HEK293T (cell line): ENCODE measurements at regions not wholly inside any gene's neighbourhood (a gene's known extent, or its start where the extent isn't known, plus 50 kb on each side); places are given as distances from the start of the nearest gene placed in this dataset.
"Not testable (repeated sequence)": the region's sequence is repeated elsewhere in the genome, so short reads cannot be mapped to it uniquely, and the experiment has no call there.

Experiments
- CTCF ChIA-PET: fragments of 350-600 bp; formaldehyde crosslinking; extraction: SDS; loops from one replicate; lab custom pipeline; 2021; ENCODE audit warnings: antibody characterized with exemption, inconsistent platforms; lab: Yijun Ruan, JAX
- POLR2A ChIA-PET: fragments of 350-600 bp; formaldehyde crosslinking; extraction: SDS; loops from one replicate; lab custom pipeline; 2020; ENCODE audit warnings: antibody characterized with exemption, inconsistent platforms; lab: Yijun Ruan, JAX
- DNase-seq: peaks from one replicate; pipeline ENCODE4 v3.0.0; 2012; ENCODE audit warnings: mixed read lengths; ENCODE audit errors: extremely low spot score
- ARNT ChIP-seq: fragments of 450-650 bp; IDR thresholded peaks from 2 replicates; pipeline ENCODE4 v1.6.1; 2017; ENCODE audit warnings: mild to moderate bottlenecking
- BHLHE40 ChIP-seq: fragments of 450-650 bp; IDR thresholded peaks from 2 replicates; pipeline ENCODE4 v1.6.1; 2016; ENCODE audit warnings: mild to moderate bottlenecking, moderate library complexity, borderline replicate concordance
- CTBP1 ChIP-seq: fragments of 450-650 bp; IDR thresholded peaks from 2 replicates; pipeline ENCODE4 v1.6.1; 2016; ENCODE audit warnings: borderline replicate concordance
- ELF4 ChIP-seq: fragments of 450-650 bp; IDR thresholded peaks from 2 replicates; pipeline ENCODE4 v1.6.1; 2017; ENCODE audit warnings: antibody characterized with exemption
- FOXA1 ChIP-seq: fragments of 450-650 bp; IDR thresholded peaks from 2 replicates; pipeline ENCODE4 v1.6.1; 2016; ENCODE audit warnings: mild to moderate bottlenecking
- FOXK2 ChIP-seq: fragments of 450-650 bp; IDR thresholded peaks from 2 replicates; pipeline ENCODE4 v1.6.1; 2016; ENCODE audit warnings: mild to moderate bottlenecking
- FOXM1 ChIP-seq: fragments of 450-650 bp; IDR thresholded peaks from 2 replicates; pipeline ENCODE4 v1.6.1; 2017; ENCODE audit warnings: mild to moderate bottlenecking, borderline replicate concordance
- HDGF ChIP-seq: fragments of 450-650 bp; IDR thresholded peaks from 2 replicates; pipeline ENCODE4 v1.6.1; 2017; ENCODE audit warnings: antibody characterized with exemption, borderline replicate concordance
- L3MBTL2 ChIP-seq: fragments of 450-650 bp; conservative IDR thresholded peaks from 2 replicates; pipeline ENCODE4 v1.6.1; 2016; ENCODE audit warnings: mild to moderate bottlenecking
- LEF1 ChIP-seq: fragments of 450-650 bp; IDR thresholded peaks from 2 replicates; pipeline ENCODE4 v1.6.1; 2017; ENCODE audit warnings: mild to moderate bottlenecking, borderline replicate concordance
- NFRKB ChIP-seq: fragments of 450-650 bp; IDR thresholded peaks from 2 replicates; pipeline ENCODE4 v1.6.1; 2016; ENCODE audit warnings: mild to moderate bottlenecking, moderate library complexity
- SP1 ChIP-seq: fragments of 450-650 bp; IDR thresholded peaks from 2 replicates; pipeline ENCODE4 v1.6.1; 2017
- SUZ12 ChIP-seq: fragments of 450-650 bp; IDR thresholded peaks from 2 replicates; pipeline ENCODE4 v1.6.1; 2016; ENCODE audit warnings: mild to moderate bottlenecking
- TARDBP ChIP-seq: fragments of 450-650 bp; IDR thresholded peaks from 2 replicates; pipeline ENCODE4 v1.6.1; 2016
- ZNF384 ChIP-seq: fragments of 450-650 bp; IDR thresholded peaks from 2 replicates; pipeline ENCODE4 v1.6.1; 2016
- TF ChIP-seq, protein P1 (sequence below): fragments of 450-650 bp; IDR thresholded peaks from 2 replicates; pipeline ENCODE4 v1.6.1; 2016

DNA sequence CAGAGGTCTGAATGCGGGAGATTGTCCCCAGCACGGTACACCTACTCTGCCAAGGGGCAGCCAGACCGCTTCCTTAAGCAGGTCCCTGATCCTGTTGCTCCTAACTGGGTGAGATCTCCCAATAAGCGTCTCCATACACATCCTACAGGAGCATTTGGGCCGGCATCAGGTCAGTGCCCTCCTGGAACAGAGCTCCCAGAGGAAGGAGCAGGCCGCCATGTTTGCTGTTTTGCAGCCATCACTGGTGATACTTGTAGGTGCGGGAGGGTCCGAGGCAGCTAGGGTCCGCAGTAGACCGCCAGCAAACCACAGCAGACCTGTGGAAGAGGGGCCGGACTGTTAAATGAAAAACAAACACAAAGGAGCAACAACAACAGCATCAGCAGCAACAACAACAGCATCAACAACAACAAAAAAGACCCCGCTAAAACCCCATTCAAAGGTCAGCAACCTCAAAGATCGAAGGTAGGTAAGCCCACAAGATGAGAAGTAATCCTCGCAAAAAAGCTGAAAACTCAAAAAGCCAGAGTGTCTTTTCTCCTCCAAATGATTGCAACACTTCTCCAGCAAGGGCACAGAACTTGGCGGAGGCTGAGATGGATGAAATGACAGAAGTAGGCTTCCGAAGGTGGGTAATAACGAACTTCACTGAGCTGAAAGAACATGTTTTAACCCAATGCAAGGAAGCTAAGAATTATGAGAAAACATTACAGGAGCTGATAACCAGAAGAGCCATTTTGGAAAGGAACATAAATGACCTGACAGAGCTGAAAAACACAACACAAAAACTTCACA is 79.0 kb upstream of the CDH7 start:
- TF ChIP-seq, protein P1, sequence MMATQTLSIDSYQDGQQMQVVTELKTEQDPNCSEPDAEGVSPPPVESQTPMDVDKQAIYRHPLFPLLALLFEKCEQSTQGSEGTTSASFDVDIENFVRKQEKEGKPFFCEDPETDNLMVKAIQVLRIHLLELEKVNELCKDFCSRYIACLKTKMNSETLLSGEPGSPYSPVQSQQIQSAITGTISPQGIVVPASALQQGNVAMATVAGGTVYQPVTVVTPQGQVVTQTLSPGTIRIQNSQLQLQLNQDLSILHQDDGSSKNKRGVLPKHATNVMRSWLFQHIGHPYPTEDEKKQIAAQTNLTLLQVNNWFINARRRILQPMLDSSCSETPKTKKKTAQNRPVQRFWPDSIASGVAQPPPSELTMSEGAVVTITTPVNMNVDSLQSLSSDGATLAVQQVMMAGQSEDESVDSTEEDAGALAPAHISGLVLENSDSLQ = no peak
- TF ChIP-seq NFRKB (no peak), ELF4 (no peak), SUZ12 (no peak), HDGF (no peak), ZNF384 (no peak), CTBP1 (no peak), BHLHE40 (no peak)

DNA sequence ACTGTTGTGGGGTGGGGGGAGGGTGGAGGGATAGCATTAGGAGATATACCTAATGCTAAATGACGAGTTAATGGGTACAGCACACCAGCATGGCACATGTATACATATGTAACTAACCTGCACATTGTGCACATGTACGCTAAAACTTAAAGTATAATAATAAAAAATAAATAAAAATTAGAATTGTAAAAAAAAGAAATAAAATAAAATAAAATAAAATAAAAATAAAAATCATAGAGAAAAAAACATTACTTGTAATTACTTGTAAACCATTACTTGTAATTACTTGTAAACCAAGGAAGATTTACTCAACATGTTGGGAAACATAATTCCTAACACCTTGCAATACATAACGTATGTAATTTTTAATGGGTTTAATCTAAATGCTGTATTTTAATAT is 80.7 kb upstream of the CDH7 start:
- CTCF ChIA-PET, POLR2A ChIA-PET, DNase-seq: not testable (repeated sequence)

More for the DNA sequence above, 79.0 kb upstream of the CDH7 start:
- ChIA-PET CTCF (no interaction called here), POLR2A (no interaction called here)
- DNase-seq = no peak

DNA sequence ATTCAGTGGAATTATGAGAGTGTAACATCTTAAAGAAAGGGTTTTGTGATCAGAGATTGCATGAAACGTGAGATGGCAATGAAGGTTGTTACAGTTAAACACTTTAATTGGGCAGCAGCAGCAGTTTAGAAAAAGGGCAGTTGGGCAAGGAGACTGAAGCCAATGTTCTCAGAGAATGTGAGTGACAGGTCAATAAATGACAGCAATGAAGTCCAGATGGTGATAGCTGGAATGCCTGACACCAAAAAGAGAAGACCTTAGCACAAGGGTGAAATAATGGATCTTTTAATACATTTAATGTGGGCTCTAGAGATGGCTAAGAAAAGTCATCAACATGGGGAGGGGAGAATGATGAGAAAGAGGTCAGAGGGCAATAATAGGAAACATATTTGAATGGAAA is 89.4 kb upstream of the CDH7 start:
- CTCF ChIA-PET = no interaction called here
- POLR2A ChIA-PET = no interaction called here

DNA sequence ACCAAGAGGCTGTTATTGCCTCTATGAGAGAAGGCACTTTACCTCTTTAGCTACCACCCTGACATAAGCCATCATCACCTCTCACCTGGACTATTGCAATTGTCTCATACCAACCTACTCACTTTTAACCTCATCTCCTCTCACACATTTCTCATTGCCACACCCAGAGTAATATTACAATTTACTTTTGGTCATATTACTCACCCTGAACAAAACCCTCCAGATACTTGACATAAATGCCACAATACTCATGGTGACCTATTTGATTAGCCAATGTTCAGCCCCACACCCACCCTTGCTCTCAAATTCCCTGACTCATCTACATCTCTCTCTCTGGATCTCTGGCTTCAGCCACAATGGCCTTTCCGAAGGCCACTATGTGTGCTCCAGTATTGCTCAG is 90.9 kb upstream of the CDH7 start:
- TF ChIP-seq FOXA1 (no peak), HDGF (no peak), BHLHE40 (no peak), FOXM1 (no peak), SUZ12 (no peak), L3MBTL2 (no peak), SP1 (no peak), FOXK2 (no peak), ELF4 (no peak), ZNF384 (no peak), LEF1 (no peak)
- TF ChIP-seq, protein P1 = no peak
- no peak for DNase-seq
- POLR2A ChIA-PET = no interaction called here
- CTCF ChIA-PET = no interaction called here

More for the DNA sequence above, 89.4 kb upstream of the CDH7 start:
- no peak for DNase-seq
- TF ChIP-seq, protein P1 = no peak
- TF ChIP-seq HDGF = no peak
- no peak for TF ChIP-seq SUZ12
- TF ChIP-seq L3MBTL2 = no peak

DNA sequence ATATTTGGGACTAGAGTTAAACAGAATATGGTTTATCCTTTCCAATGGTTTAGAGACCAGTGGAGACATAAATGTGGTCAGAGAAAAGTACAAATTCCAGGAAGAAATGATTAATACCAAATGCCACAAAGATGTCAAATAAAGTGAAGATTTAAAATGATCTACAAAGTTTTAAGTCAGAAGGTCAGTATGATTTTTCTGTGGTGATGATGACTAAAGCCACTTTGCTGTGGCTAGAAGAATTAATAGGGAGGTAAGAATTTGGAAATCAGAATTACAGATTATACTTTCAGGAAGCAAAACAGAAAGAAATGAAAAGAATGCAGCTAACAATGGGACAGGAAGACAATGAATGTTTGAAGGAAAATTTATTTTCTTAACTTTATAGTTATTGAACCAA is 91.5 kb upstream of the CDH7 start:
- TF ChIP-seq LEF1 (no peak), SUZ12 (no peak), FOXM1 (no peak)
- POLR2A ChIA-PET = no interaction called here
- no peak for DNase-seq
- CTCF ChIA-PET = no interaction called here

DNA sequence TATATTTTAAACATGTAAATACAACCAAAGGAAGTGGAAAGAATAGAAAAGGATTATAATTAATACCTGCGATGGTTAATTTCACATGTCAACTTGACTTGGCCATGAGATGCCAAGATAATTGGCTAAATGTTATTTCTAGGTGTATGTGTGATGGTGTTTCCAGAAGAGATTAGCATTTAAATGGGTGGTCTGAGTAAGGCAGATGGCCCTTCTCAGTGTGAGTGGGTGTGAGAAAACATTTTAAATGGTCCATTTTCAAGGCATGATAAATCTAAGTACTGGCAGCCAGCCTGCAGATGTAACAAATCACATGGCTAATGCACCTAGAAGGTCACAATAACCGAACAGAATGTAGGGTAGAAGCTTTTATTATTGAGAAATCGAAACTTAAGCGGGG is 99.6 kb upstream of the CDH7 start:
- POLR2A ChIA-PET = no interaction called here
- DNase-seq = no peak
- CTCF ChIA-PET = no interaction called here
- TF ChIP-seq SP1 (no peak), FOXM1 (no peak), NFRKB (no peak), TARDBP (no peak), ZNF384 (no peak), CTBP1 (no peak), BHLHE40 (no peak), L3MBTL2 (no peak), FOXA1 (no peak)
- TF ChIP-seq, protein P1 = no peak

DNA sequence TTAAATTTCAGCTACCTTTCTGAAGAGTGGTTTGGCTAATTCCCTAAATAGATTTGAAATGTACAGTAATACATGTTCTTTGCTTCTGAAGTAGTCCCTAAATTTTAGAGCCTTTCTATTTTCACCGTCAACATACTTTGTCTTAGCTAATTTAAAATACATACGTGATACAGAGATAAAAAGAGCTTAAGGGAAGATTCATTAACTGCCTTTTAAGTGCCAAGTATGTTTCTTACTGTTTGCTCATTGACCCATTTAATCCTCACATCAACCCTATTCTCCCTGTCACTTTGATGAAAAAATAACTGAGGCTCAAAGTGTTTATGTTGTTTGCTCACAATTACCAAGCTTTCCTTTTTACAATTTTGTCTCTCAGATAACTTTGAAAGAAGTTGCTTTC is 118.6 kb upstream of the CDH7 start:
- TF ChIP-seq ZNF384 = no peak
- TF ChIP-seq FOXM1 = no peak
- TF ChIP-seq, protein P1 = no peak
- no peak for TF ChIP-seq SP1
- no peak for TF ChIP-seq NFRKB
- TF ChIP-seq HDGF = no peak
- no peak for TF ChIP-seq LEF1
- no peak for TF ChIP-seq BHLHE40
- TF ChIP-seq SUZ12 = no peak
- TF ChIP-seq ARNT = no peak
- TF ChIP-seq TARDBP = no peak
- TF ChIP-seq L3MBTL2 = no peak
- TF ChIP-seq ELF4 = no peak
- DNase-seq = no peak
- ChIA-PET CTCF (no interaction called here), POLR2A (no interaction called here)
